GM23248 (cell line): ENCODE measurements at regions not wholly inside any gene's neighbourhood (a gene's known extent, or its start where the extent isn't known, plus 50 kb on each side); places are given as distances from the start of the nearest gene placed in this dataset.

ENCODE experiments used
- EZH2 ChIP-seq: fragments of 200-600 bp; sonication (generic); IDR thresholded peaks from 2 replicates; pipeline ENCODE4 v1.6.1; 2018; ENCODE audit warnings: antibody characterized with exemption, mild to moderate bottlenecking; ENCODE audit not compliant: insufficient read depth, poor library complexity, severe bottlenecking
- EZH2phosphoT487 ChIP-seq: fragments of 200-600 bp; sonication (generic); IDR thresholded peaks from 2 replicates; pipeline ENCODE4 v1.6.1; 2018; ENCODE audit warnings: antibody characterized with exemption, moderate library complexity, mild to moderate bottlenecking, low read depth; ENCODE audit not compliant: insufficient read depth

GRCh38 chr7:142391191-142391992 is 133.5 kb upstream of the PRSS58 start:
- TF ChIP-seq EZH2, result no peak
- no peak for TF ChIP-seq EZH2phosphoT487
